MCF 10A (cell line): ENCODE measurements at regions not wholly inside any gene's neighbourhood (a gene's known extent, or its start where the extent isn't known, plus 50 kb on each side); places are given as distances from the start of the nearest gene placed in this dataset.

Experiments used
- BruUV-seq: library from RNA; stranded (reverse); fragments of 400-500 nt; replicated peaks from 2 replicates; lab custom pipeline; 2021; lab: Mats Ljungman, UMichigan
- CTCF ChIA-PET: fragments of 300-600 bp; sonication (Branson Sonifier 250); formaldehyde crosslinking; extraction: SDS; loops from one replicate; lab custom pipeline; 2021; ENCODE audit warnings: antibody characterized with exemption, inconsistent platforms; lab: Yijun Ruan, JAX
- POLR2A ChIA-PET: fragments of 300-600, 350-650 bp; sonication (Branson Sonifier 250); formaldehyde crosslinking; extraction: SDS; loops from one replicate; lab custom pipeline; 2020; ENCODE audit warnings: antibody characterized with exemption, inconsistent platforms; lab: Yijun Ruan, JAX
- DNase-seq: peaks from one replicate; pipeline ENCODE4 v3.0.0-alpha.2; 2018; ENCODE audit not compliant: unreplicated experiment
- H3K27ac Mint-ChIP-seq: one replicate; pipeline ENCODE4 v1.8.0; 2022; ENCODE audit warnings: mild to moderate bottlenecking, low read depth, mixed read lengths; ENCODE audit not compliant: unreplicated experiment
- H3K27me3 Mint-ChIP-seq: one replicate; pipeline ENCODE4 v1.8.0; 2022; ENCODE audit warnings: mixed read lengths; ENCODE audit not compliant: insufficient read depth, unreplicated experiment
- H3K36me3 Mint-ChIP-seq: one replicate; pipeline ENCODE4 v1.8.0; 2022; ENCODE audit warnings: mild to moderate bottlenecking, moderate library complexity, mixed read lengths; ENCODE audit not compliant: insufficient read depth, unreplicated experiment
- H3K4me1 Mint-ChIP-seq: one replicate; pipeline ENCODE4 v1.8.0; 2022; ENCODE audit warnings: mixed read lengths; ENCODE audit not compliant: insufficient read depth, unreplicated experiment
- H3K4me3 Mint-ChIP-seq: one replicate; pipeline ENCODE4 v1.8.0; 2022; ENCODE audit warnings: mild to moderate bottlenecking, moderate library complexity, mixed read lengths; ENCODE audit not compliant: unreplicated experiment
- H3K9me3 Mint-ChIP-seq: one replicate; pipeline ENCODE4 v1.8.0; 2022; ENCODE audit warnings: mixed read lengths; ENCODE audit not compliant: unreplicated experiment
- intact Hi-C: fragments of 100-400 bp; cut with micrococcal nuclease; formaldehyde crosslinking; loops from 2 replicates; pipeline ENCODE4 v1.14.1; 2022
- TF ChIP-seq, protein P1 (sequence below): fragments of 200-600 bp; IDR thresholded peaks from one replicate; pipeline ENCODE4 v1.8.0; 2022; ENCODE audit warnings: antibody characterized with exemption, mild to moderate bottlenecking; ENCODE audit not compliant: unreplicated experiment

DNA sequence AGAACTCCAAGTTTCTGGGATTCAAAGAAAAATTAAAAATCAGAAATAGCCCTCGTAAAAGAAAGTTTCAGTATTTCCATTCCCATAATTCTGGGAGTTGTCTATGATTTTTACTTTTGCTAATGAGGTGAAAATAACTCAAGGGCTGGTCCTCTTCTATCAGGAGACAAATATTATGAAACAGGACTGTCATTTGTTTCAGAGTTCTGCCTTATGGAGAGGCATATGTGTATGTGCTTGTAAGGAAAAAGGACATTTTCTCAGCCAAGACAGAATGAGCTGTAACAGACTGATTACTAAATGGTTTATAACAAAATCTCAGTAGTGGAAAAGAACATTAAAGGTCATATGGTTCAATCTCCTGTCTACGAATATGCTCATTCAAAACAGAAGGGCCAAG lies 59.0 kb upstream of the TAB3 start:
- Mint-ChIP-seq H3K27ac (no peak overlapping the region), H3K27me3 (peaks cover 11% of the 10 kb centered on the region), H3K4me1 (no peaks in the 10 kb centered on the region), H3K36me3 (no peaks in the 10 kb centered on the region), H3K4me3 (no peak overlapping the region), H3K9me3 (no peaks in the 10 kb centered on the region)
- DNase-seq, result no peak
- no TSS peak for BruUV-seq
- ChIA-PET POLR2A (no interaction called here), CTCF (no interaction called here)
- TF ChIP-seq, protein P1, sequence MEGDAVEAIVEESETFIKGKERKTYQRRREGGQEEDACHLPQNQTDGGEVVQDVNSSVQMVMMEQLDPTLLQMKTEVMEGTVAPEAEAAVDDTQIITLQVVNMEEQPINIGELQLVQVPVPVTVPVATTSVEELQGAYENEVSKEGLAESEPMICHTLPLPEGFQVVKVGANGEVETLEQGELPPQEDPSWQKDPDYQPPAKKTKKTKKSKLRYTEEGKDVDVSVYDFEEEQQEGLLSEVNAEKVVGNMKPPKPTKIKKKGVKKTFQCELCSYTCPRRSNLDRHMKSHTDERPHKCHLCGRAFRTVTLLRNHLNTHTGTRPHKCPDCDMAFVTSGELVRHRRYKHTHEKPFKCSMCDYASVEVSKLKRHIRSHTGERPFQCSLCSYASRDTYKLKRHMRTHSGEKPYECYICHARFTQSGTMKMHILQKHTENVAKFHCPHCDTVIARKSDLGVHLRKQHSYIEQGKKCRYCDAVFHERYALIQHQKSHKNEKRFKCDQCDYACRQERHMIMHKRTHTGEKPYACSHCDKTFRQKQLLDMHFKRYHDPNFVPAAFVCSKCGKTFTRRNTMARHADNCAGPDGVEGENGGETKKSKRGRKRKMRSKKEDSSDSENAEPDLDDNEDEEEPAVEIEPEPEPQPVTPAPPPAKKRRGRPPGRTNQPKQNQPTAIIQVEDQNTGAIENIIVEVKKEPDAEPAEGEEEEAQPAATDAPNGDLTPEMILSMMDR, result no peak
- intact Hi-C loops, result no loop called here

DNA sequence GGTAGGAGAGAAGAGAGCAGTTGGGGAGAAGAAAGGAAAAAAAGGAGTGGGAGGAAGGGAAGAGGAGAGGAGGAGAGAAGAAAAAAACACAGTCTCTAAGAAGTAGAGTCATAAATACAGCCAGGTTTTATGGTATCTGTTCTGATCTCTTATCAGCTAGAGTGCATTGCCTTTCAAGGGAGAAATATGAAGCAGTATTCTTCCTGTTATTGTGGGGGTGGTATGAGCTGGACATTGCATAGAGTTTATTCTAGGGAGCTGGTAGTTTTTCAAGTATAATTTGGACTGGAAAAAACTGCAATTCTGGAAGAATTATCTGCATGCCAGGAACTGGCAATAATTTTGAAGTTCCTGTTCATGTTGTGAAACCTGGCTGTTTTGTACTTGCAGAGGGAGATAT lies 54.9 kb upstream of the TAB3 start:
- DNase-seq, result no peak
- POLR2A ChIA-PET, result no interaction called here
- no peaks in the 10 kb centered on the region for H3K27me3 Mint-ChIP-seq
- no TSS peak for BruUV-seq
- CTCF ChIA-PET, result interaction anchor here (0.7 kb wide), 1 partner anchor 203 kb away, joined by 3 read pairs; no protein-coding TSS in a partner anchor
- no peak overlapping the region for H3K4me3 Mint-ChIP-seq
- TF ChIP-seq, protein P1, result no peak
- H3K9me3 Mint-ChIP-seq, result no peaks in the 10 kb centered on the region
- intact Hi-C loops, result no loop called here
- H3K27ac Mint-ChIP-seq, result no peak overlapping the region
- no peaks in the 10 kb centered on the region for H3K4me1 Mint-ChIP-seq
- H3K36me3 Mint-ChIP-seq, result no peaks in the 10 kb centered on the region

DNA sequence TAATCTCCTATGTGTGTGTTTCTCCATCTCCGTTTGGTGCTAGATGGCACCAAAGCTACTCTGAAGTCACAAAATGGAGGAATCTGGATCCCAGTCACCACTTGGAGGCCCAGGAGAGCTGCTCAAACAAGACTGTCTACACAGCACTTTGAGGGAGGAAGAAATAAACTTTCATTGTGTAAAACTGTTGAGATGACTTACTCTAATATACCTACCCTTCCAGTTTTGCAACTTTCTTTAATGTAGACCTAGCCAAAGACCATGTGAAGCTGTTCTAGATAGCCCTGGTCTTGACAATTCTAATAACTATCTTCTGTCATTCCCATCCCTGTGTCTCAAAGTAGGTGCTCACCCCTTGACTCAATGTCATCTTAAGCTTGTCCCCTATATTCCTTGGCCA lies 52.8 kb upstream of the TAB3 start:
- ChIA-PET CTCF (no interaction called here), POLR2A (no interaction called here)
- no TSS peak for BruUV-seq
- H3K27ac Mint-ChIP-seq, result no peak overlapping the region
- H3K4me1 Mint-ChIP-seq, result no peaks in the 10 kb centered on the region
- H3K9me3 Mint-ChIP-seq, result no peaks in the 10 kb centered on the region
- no peaks in the 10 kb centered on the region for H3K36me3 Mint-ChIP-seq
- intact Hi-C loops, result no loop called here
- no peak for DNase-seq
- TF ChIP-seq, protein P1, result no peak
- no peaks in the 10 kb centered on the region for H3K27me3 Mint-ChIP-seq
- H3K4me3 Mint-ChIP-seq, result no peak overlapping the region

DNA sequence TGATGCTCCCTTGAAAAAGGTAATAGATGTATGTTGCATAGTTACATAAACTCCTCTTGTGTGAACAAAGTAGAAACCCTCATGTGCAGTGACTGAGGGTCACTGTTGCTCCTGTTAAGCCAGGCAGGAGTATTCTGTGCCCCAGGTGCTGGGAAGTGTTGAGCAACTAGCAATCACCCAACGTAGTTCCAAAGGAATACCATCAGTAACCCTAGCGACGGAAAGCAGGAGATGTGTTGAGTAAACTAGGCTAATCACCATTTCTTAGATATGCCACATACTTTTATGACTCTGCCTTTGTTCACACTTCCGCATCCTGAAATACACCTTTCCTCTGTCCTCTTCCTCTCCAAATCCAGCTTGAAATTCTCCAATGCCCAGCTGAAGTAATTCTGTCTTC lies 50.9 kb upstream of the TAB3 start:
- Mint-ChIP-seq H3K27me3 (no peaks in the 10 kb centered on the region), H3K9me3 (no peaks in the 10 kb centered on the region), H3K36me3 (no peaks in the 10 kb centered on the region), H3K4me1 (no peaks in the 10 kb centered on the region), H3K4me3 (no peak overlapping the region), H3K27ac (no peak overlapping the region)
- ChIA-PET POLR2A (no interaction called here), CTCF (no interaction called here)
- intact Hi-C loops, result no loop called here
- TF ChIP-seq, protein P1, result no peak
- no TSS peak for BruUV-seq
- DNase-seq, result no peak
